ENCODE measurements at regions not wholly inside any gene's neighbourhood (a gene's known extent, or its start where the extent isn't known, plus 50 kb on each side); places are given as distances from the start of the nearest gene placed in this dataset.
"Not testable (repeated sequence)": the region's sequence is repeated elsewhere in the genome, so short reads cannot be mapped to it uniquely, and the experiment has no call there.

DNA sequence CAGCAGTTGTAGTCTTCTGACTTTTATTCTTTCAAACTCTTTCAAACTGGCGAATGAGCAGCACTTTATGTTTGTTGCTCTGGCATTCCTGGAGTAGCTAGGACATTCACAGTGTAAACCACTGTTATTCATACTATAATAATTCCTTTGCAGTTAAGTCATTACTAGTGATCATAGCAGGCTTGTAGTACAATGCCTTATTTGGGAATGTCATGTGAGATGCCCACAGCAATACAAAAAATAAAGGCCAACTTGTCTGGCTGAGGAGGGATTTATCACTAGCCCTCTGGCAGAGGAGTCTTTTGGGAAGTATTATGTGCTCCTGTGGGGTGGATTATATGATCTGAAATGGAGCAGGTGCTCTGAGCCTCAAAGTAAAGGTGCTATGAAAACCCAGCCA is 197.2 kb downstream of the VGLL3 start:
- peak; percentile 98 for DNase-seq

DNA sequence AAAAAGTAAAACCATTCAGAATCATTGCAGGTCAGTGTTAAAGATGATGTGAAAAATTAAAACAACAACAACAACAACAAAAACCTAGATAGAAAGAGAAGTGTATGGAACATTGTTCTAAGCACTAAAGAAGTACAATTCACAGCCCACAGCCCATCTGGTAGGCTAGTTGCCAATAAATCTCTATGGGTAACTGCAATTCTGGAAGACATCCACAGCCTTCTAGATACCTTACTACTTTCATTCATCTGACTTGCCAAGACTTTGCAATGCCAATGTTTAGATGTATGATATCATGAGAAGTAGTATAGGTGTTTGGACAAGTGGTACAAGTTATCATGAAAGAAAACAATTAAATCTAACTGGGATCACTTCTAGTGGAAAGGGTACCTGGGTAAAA is 198.6 kb downstream of the VGLL3 start:
- DNase-seq: peak; percentile 72

DNA sequence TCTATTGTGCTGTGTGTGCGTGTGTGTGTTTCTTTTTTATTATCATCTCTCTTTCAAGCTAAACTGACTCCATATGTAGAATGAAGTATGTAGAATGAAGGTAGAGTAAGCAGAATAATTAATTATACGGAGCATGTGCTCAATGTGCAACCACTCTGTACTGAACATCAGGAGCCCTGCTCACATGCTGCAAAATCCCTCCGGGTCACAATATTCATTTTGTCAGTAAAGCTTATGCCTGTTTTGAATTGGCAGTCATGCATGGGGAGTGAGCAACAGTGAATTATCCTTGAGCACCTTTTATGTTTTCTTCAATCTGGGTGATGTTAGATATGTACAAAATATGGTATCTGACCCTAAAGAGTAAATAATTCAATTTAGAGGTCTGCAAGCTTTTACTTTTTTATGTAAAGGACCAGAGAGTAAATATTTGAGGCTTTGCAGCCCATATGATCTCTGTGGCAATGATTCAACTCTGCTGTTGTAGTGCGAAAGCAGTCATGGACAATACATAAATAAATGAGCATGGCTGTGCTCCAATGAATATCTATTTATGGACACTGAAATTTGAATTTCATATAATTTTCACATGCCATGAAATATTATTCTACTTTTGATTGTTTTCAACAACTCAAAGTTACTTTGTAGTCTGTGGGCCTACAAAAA is 199.9 kb downstream of the VGLL3 start:
- peak; percentile 45 for DNase-seq

DNA sequence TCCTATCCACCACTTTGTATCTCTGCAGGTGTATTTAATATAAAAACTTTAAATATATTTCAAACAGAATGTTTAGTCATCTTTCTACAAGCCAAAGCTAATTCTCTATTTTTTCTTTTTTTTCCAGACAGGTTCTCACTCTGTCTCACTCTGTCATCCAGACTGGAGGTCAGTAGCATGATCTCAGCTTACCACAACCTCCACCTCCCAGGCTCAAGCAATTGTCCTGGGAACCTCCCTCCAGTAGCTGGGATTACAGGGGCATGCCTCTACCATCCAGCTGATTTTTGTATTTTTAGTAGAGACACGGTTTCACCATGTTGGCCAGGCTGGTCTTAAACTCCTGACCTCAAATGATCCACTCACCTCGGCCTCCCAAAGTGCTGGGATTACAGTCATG is 202.6 kb downstream of the VGLL3 start:
- DNase-seq: peak; percentile 33

DNA sequence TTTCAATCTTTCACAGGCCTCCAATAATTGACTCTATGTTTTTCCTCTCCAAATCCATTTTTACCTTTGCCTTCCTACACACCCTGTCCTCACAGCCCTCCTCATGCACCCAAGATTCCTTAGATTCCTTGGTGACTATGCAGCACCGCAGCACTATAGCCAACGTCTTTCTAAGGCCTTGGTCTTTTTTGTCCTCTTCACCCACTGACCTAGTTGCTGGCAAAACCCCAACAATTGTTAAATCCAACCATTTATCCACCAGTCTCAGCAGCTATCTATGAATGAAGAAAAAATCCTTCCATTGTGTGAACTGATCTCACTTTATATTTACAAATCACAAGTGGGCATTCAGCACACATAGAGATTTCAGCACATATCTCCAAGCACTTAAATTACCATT is 203.9 kb downstream of the VGLL3 start:
- DNase-seq: peak; percentile 28

- peak; percentile 60 for DNase-seq
Measured at GRCh38 chr3:86785386-86785785, 205.6 kb downstream of the VGLL3 start.

- DNase-seq: no peak
Measured at GRCh38 chr3:86782866-86783265, 208.1 kb downstream of the VGLL3 start.

DNA sequence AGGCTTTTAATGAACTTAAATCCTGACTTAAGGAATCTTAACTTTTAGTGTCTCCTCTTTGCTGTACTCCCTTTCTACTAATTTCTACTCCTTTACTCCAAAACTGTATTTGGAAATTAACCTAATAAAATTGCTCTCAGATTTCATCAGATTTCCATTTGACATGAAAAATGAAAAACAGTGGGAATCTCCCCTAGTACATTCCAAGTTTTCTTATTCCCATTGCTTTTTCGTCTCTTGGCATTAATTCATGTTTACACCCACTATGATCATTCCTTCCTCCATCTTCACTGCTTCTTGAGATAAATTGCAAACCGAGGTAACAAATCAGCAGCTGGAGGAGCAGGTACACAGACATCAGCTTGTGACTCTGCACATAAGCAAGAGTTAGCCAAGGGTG is 208.7 kb downstream of the VGLL3 start:
- peak; percentile 75 for DNase-seq

GRCh38 chr3:86774082-86774691 is 216.8 kb downstream of the VGLL3 start:
- peak; percentile 49 for DNase-seq

DNA sequence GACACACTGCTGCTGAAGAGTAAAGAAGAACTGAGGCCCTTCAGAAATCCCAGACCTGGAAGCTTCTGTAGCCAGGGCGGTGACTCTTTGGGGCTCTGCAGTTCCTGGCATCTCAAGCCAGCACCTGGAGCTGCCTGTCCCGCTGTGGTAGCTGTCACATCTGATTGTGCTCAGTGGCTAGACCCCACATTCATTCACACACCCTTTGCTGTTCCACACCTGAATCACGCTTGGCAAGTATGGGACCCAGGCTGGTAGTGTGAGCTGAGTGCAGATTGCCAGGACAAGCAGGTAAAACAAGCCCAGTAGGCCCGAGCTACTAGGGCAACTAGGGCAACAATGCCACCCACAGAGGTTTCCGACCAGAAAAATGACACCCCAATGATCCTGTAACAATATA is 218.2 kb downstream of the VGLL3 start:
- DNase-seq: no peak

GRCh38 chr3:86771741-86772512 is 219.0 kb downstream of the VGLL3 start:
- DNase-seq: no peak

DNA sequence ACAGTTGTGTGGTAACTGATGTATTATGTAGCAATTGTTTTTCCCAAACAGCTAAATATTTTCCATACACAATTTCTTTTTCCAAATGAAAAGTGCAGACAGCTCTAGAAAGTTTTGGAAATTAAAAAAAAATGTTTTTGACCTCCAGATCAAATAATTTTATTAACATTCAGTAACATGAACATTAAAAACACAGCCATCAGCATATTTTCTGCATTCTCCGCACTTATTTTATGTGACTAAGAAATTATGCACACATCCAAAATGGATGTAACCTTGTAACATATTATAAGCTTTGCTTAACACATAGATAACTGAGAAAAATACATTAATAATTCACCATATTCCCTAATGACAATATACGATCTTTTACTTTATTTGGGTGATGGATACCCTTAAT is 224.6 kb downstream of the VGLL3 start:
- no peak for DNase-seq

GRCh38 chr3:86757322-86758179 is 233.4 kb downstream of the VGLL3 start:
- DNase-seq: not testable (repeated sequence)

DNA sequence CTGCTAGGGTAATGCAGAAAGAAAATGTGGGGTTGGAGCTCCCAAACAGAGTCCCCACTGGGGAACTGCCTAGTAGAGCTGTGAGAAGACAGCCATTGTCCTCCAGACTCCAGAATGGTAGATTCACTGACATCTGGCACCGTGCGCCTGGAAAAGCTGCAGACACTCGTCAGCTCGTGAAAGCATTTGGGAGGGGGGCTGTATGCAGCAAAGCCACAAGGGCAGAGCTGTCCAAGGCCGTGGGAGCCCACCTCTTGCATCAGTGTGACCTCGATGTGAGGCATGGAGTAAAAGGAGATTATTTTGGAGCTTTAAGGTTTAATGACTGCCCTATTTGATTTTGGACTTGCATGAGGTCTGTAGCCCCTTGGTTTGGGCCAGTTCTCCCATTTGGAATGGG is 242.9 kb downstream of the VGLL3 start:
- no peak for DNase-seq

- no peak for DNase-seq
Measured at GRCh38 chr3:86744051-86744450, 246.9 kb downstream of the VGLL3 start.

- no peak for DNase-seq
Measured at GRCh38 chr3:86743233-86743632, 247.7 kb downstream of the VGLL3 start.

DNA sequence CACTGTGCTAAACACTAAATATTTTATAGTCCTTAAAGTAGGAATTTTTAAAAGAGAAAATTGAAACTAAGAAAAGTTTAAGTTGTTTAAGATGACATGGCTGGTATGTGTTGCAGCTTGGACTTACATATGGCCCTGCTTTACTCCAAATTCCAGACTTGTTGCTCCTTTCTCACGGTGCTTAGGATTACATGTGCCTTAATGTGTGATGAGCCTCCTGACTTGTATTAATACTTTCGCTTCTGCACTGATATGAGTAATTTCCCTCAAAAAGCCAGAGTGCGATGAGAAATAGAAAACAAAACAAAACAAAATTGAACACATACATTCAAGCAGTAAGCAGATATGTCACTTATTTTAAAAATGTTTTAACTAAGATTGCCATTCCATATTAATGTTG is 250.2 kb downstream of the VGLL3 start:
- DNase-seq: no peak

DNA sequence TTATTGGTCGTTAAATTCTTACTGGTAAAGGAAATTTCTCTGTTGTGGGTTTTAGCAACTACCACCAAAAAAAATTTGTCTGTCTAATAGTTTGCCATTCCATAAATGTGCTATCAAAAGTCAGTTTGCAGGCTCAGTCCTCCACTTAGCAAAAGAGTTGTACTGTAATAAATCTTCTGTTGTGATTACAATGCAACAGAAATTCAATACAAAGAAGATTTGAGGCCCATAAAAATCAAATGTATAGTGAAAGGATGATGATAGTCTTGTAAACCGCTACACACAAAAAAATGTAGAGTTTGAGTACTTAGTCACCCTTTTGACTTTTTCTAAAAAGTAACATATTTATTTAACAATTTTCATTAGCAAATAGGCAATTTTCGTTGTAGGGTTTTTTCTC is 251.7 kb downstream of the VGLL3 start:
- DNase-seq: no peak

DNA sequence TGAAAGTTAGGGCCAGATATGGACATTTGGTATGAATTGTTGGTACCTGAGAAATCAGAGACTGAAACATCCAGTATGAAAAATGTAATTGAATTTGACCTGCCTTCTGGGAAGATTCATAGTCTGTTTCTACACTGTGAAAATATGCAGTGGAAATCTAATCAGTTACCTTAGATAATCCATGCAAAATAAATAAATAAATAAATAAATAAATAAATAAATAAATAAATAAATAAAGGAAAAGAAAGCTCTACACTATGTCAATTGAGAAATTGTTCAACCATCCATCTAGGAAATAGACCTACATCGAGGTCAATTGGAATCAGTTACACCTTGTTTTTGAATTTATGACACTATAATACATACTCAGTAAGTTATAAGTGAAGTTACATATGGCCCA is 252.3 kb downstream of the VGLL3 start:
- DNase-seq: no peak

DNA sequence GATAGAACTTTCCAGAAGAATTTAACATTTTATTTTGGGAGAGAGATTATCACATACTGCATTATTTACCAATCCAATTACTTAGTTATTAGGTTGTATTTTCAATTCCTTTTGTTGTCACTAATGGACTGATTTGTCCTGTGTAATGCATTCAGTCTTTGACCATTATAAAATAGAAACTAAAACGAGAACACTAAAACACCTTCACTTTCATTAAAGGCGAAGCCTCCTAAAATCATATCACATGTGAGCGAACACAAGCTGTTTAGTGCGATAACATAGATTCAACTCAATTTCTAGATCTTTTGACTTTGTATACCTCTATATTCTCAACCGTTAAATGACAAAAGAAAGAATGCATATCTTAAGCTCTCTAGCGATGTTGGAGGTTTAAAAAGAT is 253.4 kb downstream of the VGLL3 start:
- no peak for DNase-seq

DNA sequence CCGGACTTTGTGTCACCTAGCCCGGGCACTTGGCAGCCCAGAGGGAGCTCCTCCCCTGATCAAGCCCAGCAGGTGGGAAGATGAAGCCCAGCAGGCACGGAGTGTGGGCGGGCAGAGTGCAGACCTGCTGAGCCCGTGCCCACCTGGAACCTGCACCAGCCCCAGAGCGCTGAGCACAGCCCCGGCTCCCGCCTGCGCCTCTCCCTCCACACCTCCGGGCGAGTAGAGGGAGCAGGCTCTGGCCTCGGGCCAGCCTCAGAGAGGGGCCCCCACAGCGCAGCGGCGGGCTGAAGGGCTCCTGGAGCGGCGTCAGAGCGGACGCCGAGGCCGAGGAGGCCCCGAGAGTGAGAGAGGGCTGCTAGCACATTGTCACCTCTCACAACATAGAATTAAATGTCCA is 257.7 kb downstream of the VGLL3 start:
- no peak for DNase-seq

GRCh38 chr3:86731501-86731901 is 259.4 kb downstream of the VGLL3 start:
- no peak for DNase-seq

- DNase-seq: no peak
Measured at GRCh38 chr3:86723433-86723832, 267.5 kb downstream of the VGLL3 start.
